ENCODE measurements at regions not wholly inside any gene's neighbourhood (a gene's known extent, or its start where the extent isn't known, plus 50 kb on each side); places are given as distances from the start of the nearest gene placed in this dataset.

DNA sequence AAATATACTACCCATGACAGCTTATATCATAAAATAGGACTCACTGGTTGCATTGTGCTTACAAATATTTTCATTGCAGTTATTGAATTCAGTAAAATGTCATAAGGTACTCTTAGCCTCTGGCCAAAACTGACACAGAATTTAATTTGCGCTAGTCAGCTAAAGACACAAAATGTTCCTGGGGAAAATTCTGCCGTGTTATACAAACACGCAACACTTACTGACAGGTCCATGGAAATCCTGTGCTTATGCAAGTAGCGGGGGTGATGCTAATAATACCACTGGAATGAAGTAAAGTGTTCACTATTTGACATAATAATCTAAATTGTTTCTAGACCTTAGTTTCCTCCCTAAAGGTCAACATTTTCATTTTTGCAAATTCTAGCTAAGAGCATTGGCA is 354.4 kb upstream of the RSPO3 start:
- no peak for TF ChIP-seq POLR2A (IDR thresholded peaks at IDR 0.05)
- TF ChIP-seq, protein P1, sequence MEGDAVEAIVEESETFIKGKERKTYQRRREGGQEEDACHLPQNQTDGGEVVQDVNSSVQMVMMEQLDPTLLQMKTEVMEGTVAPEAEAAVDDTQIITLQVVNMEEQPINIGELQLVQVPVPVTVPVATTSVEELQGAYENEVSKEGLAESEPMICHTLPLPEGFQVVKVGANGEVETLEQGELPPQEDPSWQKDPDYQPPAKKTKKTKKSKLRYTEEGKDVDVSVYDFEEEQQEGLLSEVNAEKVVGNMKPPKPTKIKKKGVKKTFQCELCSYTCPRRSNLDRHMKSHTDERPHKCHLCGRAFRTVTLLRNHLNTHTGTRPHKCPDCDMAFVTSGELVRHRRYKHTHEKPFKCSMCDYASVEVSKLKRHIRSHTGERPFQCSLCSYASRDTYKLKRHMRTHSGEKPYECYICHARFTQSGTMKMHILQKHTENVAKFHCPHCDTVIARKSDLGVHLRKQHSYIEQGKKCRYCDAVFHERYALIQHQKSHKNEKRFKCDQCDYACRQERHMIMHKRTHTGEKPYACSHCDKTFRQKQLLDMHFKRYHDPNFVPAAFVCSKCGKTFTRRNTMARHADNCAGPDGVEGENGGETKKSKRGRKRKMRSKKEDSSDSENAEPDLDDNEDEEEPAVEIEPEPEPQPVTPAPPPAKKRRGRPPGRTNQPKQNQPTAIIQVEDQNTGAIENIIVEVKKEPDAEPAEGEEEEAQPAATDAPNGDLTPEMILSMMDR (IDR thresholded peaks at IDR 0.05), result no peak

Data from body of pancreas (tissue), 4 donors.